Left hindlimb (tissue), 1 donor: ENCODE measurements at regions not wholly inside any gene's neighbourhood (a gene's known extent, or its start where the extent isn't known, plus 50 kb on each side); places are given as distances from the start of the nearest gene placed in this dataset.
"Not testable (repeated sequence)": the region's sequence is repeated elsewhere in the genome, so short reads cannot be mapped to it uniquely, and the experiment has no call there.

ENCODE experiments used
- DNase-seq: peaks from one replicate; pipeline ENCODE4 v3.0.0-alpha.2; 2018

GRCh38 chr1:188941986-188942385 lies 1535.7 kb downstream of the BRINP3 start:
- no peak for DNase-seq

GRCh38 chr1:188949701-188950100 lies 1528.0 kb downstream of the BRINP3 start:
- no peak for DNase-seq

GRCh38 chr1:188958461-188959115 lies 1519.1 kb downstream of the BRINP3 start:
- DNase-seq: no peak

GRCh38 chr1:188986745-188987417 lies 1490.8 kb downstream of the BRINP3 start:
- no peak for DNase-seq

GRCh38 chr1:188988589-188988988 lies 1489.1 kb downstream of the BRINP3 start:
- DNase-seq: no peak

- no peak for DNase-seq
These were observed 1486.3 kb downstream of the BRINP3 start for GRCh38 chr1:188991221-188991930.

- DNase-seq: no peak
These were observed 1469.8 kb downstream of the BRINP3 start for GRCh38 chr1:189007824-189008223.

- no peak for DNase-seq
These were observed 1456.1 kb downstream of the BRINP3 start for GRCh38 chr1:189021577-189021976.

- DNase-seq: no peak
These were observed 1455.6 kb downstream of the BRINP3 start for GRCh38 chr1:189022015-189022414.

- no peak for DNase-seq
These were observed 1450.2 kb downstream of the BRINP3 start for GRCh38 chr1:189027512-189027911.

- DNase-seq: no peak
These were observed 1444.5 kb downstream of the BRINP3 start for GRCh38 chr1:189033169-189033568.

- no peak for DNase-seq
These were observed 1441.0 kb downstream of the BRINP3 start for GRCh38 chr1:189036628-189037027.

- no peak for DNase-seq
These were observed 1431.5 kb downstream of the BRINP3 start for GRCh38 chr1:189046127-189046526.

- no peak for DNase-seq
These were observed 1392.9 kb downstream of the BRINP3 start for GRCh38 chr1:189084811-189085210.

GRCh38 chr1:189103956-189104355 lies 1373.7 kb downstream of the BRINP3 start:
- no peak for DNase-seq

GRCh38 chr1:189117072-189117770 lies 1360.4 kb downstream of the BRINP3 start:
- no peak for DNase-seq

GRCh38 chr1:189121941-189122340 lies 1355.7 kb downstream of the BRINP3 start:
- no peak for DNase-seq

- no peak for DNase-seq
These were observed 1352.0 kb downstream of the BRINP3 start for GRCh38 chr1:189125694-189126093.

- no peak for DNase-seq
These were observed 1346.1 kb downstream of the BRINP3 start for GRCh38 chr1:189131576-189131975.

GRCh38 chr1:189139748-189140147 lies 1337.9 kb downstream of the BRINP3 start:
- DNase-seq: not testable (repeated sequence)

- DNase-seq: no peak
These were observed 1336.6 kb downstream of the BRINP3 start for GRCh38 chr1:189141056-189141455.

- no peak for DNase-seq
These were observed 1327.9 kb downstream of the BRINP3 start for GRCh38 chr1:189149547-189150375.
